ENCODE measurements at regions not wholly inside any gene's neighbourhood (a gene's known extent, or its start where the extent isn't known, plus 50 kb on each side); places are given as distances from the start of the nearest gene placed in this dataset.

DNA sequence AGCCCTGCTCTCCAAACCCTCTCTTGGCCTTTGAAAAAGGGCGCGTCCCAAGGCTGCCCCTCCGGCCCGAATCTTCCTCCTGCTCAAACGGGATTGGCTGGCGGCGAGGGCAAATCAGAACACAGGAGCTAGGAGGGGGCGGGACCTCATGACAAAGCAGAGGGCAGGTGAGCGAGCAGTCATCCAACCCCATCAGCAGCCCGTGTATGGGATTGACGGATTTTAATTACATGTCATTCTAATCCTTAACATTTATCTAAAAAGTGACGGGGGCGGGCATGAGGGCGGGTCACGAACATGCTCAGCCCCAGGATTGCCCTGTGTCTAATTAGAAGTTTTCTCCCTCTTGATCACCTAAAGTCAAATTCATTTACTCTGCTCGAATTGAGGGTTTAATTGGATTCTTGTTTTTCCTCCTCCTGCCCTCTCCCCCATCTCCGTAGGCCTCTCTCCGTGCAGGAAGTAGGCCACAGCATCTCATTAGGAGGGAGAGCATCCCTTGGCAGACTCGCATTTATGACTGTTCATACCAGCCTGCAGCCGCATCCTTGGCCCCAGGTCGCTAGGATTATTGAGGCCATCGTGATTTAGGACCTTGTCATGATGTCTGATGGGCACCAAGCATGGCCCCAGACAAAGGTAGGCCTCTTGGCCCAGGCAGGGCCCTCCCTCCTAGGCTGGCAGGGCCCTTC is 147.1 kb downstream of the CHST1 start:
- no peak for DNase-seq (ENCODE audit: low read depth)

DNA sequence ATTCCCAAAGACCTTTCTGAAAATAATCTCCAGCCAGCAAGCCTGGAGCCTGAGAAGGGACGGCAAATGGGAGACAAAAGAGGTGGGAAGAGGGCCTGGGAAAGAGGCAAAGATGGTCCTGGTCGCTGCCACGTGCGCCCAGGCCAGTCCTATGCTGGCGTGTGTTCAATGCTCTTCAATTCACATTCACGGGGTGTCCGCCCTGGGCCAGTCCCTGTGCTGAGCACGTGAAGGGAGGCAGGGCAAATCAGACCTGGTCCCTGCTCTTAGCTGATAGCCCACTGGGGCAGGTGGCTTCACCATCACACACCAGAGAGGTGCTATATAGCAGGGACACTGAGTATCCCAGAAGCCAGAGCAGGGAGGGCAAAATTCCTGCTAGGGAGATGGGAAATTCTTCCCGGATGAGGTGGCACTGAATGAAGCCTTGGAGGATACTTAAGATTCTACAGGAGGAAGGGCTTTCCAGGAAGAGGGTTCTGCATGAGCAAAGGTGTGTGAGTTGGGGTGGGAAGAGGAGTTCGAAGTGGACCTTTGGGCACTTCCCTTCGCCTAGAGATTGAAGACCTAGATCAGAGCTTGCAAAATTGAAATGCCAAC is 148.2 kb downstream of the CHST1 start:
- DNase-seq (ENCODE audit: low read depth): peak; percentile 3

GRCh38 chr11:45513821-45514340 is 151.5 kb downstream of the CHST1 start:
- DNase-seq (ENCODE audit: low read depth): no peak

DNA sequence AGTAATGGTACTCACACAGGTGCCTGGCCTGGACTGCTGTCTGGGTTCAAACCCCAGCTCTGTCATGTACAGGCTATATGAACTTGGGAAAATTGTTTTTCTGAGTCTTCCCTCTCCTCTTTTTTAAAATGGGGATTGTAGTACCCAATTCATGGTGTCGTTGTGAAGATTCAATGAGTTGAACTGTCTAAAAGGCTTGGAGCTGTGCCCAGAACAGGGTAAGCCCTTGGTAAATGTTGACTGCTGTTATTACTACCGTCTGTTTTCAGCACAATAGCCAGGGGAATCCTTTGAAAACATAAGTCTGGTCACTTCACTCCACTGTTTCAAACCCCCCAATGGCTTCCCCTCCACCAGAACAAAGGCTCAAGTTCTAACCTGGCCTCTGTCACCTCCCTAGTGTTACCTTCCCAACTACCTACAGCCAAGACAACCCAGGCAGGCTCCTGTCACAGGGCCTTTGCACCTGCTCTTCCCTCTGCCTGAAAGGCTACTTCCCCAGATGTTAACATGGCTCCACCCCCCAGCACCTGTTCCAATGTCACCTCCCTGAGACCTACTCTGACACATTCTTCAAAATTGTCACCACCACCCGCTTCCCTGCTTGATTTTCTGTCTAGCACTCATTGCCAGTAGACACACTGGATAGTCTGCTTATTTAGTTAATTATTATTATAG is 152.8 kb downstream of the CHST1 start:
- no peak for DNase-seq (ENCODE audit: low read depth)

DNA sequence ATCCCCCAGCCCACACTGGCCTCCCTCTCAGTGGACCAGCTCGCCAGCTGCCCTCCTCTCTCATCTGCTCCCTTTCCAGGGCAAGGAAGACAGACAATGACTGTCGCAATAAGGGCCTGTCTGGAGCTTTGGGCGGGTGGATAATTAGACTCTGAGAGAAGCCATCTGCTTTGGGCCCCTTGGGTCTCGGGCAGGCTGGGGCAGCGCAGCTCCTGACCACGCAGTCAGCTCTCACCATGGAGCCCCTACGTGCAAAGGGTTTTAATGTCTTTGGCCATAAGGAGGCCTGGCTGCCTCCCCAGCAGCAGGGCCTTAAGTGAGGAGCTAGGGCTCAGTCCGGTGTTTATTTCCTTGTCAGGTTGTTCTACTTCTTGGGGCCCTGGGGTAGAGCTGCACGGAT is 153.9 kb downstream of the CHST1 start:
- DNase-seq (ENCODE audit: low read depth): no peak

DNA sequence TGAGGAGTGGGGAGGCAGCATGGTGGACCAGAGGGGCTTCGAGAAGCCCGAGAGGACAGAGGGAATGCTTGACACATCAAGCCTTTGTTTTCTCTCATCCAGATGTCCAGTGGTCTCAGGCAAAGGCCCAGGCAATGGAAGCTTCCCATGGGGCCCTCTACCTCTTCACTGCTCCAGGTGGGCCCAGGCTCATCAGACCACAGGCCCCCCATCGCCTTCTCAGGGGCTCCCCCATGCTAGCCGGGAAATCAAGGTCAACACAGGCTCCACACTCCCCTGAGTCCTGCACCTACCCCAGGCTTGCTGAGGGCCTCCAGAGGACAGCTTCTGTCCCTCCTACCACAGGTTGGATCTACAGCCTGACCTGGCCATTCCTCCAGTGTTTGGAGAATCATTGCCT is 157.5 kb downstream of the CHST1 start:
- DNase-seq (ENCODE audit: low read depth): no peak

- no peak for DNase-seq (ENCODE audit: low read depth)
These were observed 162.1 kb downstream of the CHST1 start for GRCh38 chr11:45503311-45503710.

- no peak for DNase-seq (ENCODE audit: low read depth)
These were observed 163.2 kb downstream of the CHST1 start for GRCh38 chr11:45502226-45502545.

GRCh38 chr11:45501392-45502225 is 163.8 kb downstream of the CHST1 start:
- DNase-seq (ENCODE audit: low read depth): no peak

DNA sequence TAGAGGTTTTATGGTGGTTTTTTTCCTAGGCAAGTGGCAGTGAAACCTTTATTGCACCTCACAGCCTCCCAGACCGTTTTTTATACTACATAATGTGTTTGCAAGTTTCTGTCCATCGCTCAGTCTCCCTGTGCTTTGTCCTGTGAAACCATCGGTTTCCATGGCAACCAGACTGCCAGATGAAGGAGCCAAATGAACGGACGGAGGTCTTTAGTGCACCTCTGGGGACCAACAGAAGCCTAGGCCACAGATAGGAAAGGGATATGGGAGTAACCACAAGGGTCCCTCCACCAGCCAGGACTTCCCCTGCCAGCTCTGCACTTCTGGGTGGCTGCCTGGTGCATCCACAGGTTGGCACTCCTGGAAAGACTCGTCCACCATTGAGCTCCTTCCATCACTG is 165.0 kb downstream of the CHST1 start:
- peak; percentile 1 for DNase-seq (ENCODE audit: low read depth)

- DNase-seq (ENCODE audit: low read depth): no peak
These were observed 170.7 kb downstream of the CHST1 start for GRCh38 chr11:45494738-45495137.

- DNase-seq (ENCODE audit: low read depth): no peak
These were observed 176.0 kb downstream of the CHST1 start for GRCh38 chr11:45489281-45489905.

GRCh38 chr11:45486461-45486860 is 179.0 kb downstream of the CHST1 start:
- no peak for DNase-seq (ENCODE audit: low read depth)

DNA sequence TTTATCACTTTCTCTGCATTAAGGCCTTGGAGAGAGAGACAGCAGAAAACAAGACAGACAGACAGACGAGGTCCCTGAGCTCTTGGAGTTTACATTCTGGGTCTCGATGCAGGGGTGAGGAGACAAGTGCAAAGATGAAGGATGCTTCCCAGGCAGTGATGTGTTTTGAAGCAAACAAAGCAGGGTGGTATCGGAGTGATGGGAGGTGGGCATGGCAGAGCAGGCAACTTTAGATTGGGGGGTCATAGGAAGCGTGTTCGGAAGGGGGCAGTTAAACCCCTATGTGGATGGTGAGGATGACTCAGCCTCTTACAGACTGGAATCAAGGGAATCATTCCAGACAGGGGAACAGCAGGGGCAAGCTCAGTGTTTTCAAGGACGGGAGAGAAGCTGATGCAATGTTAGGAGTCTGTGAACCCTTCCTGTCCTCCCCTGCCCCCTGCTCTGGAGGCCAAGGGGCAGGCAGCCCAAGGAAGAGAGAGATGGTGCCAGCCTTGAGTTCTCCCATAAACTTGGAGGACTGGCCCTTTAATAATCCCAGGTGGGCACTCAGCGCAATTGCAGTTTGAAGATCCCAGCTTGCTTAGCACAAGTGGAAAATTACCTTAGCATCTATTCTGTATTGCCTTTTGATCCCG is 180.2 kb downstream of the CHST1 start:
- no peak for DNase-seq (ENCODE audit: low read depth)

- no peak for DNase-seq (ENCODE audit: low read depth)
These were observed 181.0 kb downstream of the CHST1 start for GRCh38 chr11:45484326-45484883.

GRCh38 chr11:45483416-45483815 is 182.0 kb downstream of the CHST1 start:
- no peak for DNase-seq (ENCODE audit: low read depth)

DNA sequence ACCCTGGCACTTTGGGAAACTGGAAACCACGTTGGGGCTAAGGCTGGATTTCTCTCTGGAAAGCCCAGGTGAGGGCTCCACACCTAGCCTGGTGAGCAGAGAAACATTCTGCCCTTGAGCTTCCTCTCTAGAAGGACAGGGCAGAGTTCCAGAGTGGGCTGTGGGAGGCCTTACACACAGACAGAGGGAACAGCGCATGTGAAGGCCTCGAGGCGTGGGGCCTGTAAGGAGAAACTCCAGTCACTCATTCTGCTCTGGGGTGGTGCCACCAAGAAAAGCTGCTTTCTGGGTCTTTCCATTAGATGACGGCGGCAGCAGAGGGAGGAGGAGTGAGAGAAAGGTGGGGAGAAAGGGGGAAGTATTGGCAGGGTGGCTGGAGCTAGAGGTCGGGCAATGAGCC is 183.1 kb downstream of the CHST1 start:
- DNase-seq (ENCODE audit: low read depth): no peak

GRCh38 chr11:45481026-45481425 is 184.4 kb downstream of the CHST1 start:
- DNase-seq (ENCODE audit: low read depth): no peak

DNA sequence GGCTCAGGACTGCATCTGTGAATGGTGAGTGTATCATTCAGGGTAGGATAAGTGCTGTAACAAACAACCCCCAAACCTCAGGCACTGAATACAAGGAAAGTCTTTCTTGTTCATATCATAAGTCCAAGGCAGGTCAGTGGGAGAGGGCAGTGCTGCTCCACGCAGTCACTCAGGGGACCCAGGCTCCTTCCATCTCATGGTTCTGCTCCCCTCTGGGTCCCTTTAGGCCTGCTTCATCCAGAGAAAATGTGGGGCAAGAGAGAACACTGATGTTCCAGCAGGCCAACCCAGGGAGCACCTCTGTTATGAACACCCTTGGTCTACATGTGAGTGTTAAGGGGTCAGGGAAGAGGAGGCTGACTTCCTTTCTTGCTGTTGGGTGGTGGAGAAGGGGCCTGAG is 187.8 kb downstream of the CHST1 start:
- DNase-seq (ENCODE audit: low read depth): no peak

DNA sequence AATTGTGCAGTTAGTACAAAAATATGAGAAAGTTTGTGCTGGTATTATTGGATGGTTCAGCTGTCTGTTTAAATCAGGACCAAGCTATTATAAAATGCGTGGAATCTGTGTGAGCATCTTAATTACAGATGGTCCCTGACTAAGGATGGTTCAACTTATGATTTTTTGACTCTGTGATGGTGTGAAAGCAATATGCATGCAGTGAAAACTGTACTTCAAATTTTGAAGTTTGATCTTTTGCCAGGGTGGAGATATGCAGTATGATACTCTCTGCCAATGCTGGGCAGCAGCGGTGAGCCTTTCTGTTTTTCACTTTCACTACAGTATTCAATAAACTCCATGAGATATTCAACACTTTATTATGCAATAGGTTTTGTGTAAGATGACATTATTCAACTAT is 189.3 kb downstream of the CHST1 start:
- no peak for DNase-seq (ENCODE audit: low read depth)

DNA sequence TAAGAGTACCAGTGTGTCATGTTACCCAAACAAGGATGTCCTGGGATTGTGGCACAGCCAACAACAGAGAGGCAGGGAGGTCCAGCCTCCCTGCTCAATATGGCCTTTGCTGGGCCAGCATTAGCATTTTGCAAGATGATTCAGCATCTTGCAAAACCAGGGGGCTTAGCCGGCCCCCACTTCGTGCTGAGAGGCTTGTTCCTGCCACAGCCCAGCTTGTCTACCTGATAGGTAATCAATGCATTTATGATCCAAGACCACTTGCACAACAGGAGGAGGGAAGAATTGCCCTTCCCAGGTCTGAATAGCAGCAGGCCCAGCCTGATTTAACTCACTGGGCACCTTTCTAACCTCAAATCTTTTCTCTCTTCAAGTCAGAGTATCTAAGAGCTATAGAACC is 189.0 kb upstream of the SYT13 start:
- no peak for DNase-seq (ENCODE audit: low read depth)

Measured in EH (cell line).